Osteocyte (in vitro differentiated cells): ENCODE measurements at regions not wholly inside any gene's neighbourhood (a gene's known extent, or its start where the extent isn't known, plus 50 kb on each side); places are given as distances from the start of the nearest gene placed in this dataset.

Experiments
- DNase-seq: peaks from one replicate; pipeline ENCODE4 v3.0.0; 2021; ENCODE audit warnings: mixed read lengths; ENCODE audit not compliant: unreplicated experiment; ENCODE audit errors: extremely low spot score
- H3K27ac Mint-ChIP-seq: one replicate; pipeline ENCODE4 v1.8.0; 2021; ENCODE audit warnings: mild to moderate bottlenecking, mixed read lengths; ENCODE audit not compliant: unreplicated experiment
- H3K27me3 Mint-ChIP-seq: one replicate; pipeline ENCODE4 v1.8.0; 2021; ENCODE audit warnings: mixed read lengths; ENCODE audit not compliant: unreplicated experiment
- H3K36me3 Mint-ChIP-seq: one replicate; pipeline ENCODE4 v1.8.0; 2021; ENCODE audit warnings: mixed read lengths; ENCODE audit not compliant: unreplicated experiment
- H3K4me1 Mint-ChIP-seq: one replicate; pipeline ENCODE4 v1.8.0; 2021; ENCODE audit warnings: mixed read lengths; ENCODE audit not compliant: unreplicated experiment
- H3K4me3 Mint-ChIP-seq: one replicate; pipeline ENCODE4 v1.8.0; 2021; ENCODE audit warnings: mild to moderate bottlenecking, moderate library complexity, mixed read lengths; ENCODE audit not compliant: unreplicated experiment
- H3K9me3 Mint-ChIP-seq: one replicate; pipeline ENCODE4 v1.8.0; 2021; ENCODE audit warnings: mixed read lengths; ENCODE audit not compliant: unreplicated experiment
- TF ChIP-seq, protein P1 (sequence below): fragments of 200-600 bp; sonication (generic); IDR thresholded peaks from 2 replicates; pipeline ENCODE4 v1.5.0; 2021; ENCODE audit warnings: antibody characterized with exemption, mild to moderate bottlenecking, moderate library complexity

DNA sequence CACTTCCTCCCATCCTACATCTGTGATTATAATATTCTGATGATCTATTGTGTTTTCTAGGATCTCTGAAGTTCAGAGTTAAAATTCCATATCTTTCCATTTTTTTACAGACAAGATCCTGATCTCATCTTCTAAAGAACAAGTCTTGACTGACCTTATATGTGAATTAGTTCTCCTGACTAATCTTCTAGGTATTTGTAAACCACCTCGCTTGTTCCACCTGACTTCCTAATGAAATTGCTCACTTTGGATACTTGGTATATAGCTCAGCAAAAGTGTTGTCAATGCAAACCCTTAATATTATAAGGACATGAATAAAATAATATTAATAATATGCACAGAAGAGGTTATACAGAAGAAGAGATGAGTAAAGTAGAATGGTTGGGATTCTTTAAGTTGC, 68.2 kb upstream of the NR4A3 start:
- H3K9me3 Mint-ChIP-seq, result no peaks in the 10 kb centered on the region
- no peaks in the 10 kb centered on the region for H3K4me1 Mint-ChIP-seq
- H3K4me3 Mint-ChIP-seq, result no peak overlapping the region
- H3K27me3 Mint-ChIP-seq, result peaks cover 32% of the 10 kb centered on the region
- DNase-seq, result no peak
- no peak overlapping the region for H3K27ac Mint-ChIP-seq
- H3K36me3 Mint-ChIP-seq, result no peaks in the 10 kb centered on the region
- TF ChIP-seq, protein P1, sequence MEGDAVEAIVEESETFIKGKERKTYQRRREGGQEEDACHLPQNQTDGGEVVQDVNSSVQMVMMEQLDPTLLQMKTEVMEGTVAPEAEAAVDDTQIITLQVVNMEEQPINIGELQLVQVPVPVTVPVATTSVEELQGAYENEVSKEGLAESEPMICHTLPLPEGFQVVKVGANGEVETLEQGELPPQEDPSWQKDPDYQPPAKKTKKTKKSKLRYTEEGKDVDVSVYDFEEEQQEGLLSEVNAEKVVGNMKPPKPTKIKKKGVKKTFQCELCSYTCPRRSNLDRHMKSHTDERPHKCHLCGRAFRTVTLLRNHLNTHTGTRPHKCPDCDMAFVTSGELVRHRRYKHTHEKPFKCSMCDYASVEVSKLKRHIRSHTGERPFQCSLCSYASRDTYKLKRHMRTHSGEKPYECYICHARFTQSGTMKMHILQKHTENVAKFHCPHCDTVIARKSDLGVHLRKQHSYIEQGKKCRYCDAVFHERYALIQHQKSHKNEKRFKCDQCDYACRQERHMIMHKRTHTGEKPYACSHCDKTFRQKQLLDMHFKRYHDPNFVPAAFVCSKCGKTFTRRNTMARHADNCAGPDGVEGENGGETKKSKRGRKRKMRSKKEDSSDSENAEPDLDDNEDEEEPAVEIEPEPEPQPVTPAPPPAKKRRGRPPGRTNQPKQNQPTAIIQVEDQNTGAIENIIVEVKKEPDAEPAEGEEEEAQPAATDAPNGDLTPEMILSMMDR, result no peak

DNA sequence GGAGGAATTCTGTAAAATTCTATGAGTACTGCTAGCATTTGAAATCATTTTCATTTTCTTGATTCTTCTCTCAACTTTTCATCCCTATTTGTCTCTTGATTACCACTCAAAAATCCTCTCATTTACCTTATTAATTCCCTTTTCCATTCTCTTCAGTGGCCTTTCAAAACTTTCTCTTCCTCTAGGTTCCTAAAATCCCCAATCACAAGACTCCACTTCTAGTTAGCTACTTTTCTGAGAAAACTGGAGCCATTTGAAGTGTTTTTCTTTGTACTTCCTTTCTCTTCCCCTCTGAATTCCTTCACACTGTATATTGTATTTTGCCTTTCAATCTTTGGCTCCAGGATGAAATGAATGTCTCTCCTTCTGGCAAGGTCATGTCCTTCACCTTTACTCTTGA, 61.3 kb upstream of the NR4A3 start:
- Mint-ChIP-seq H3K27ac (no peak overlapping the region), H3K4me1 (no peaks in the 10 kb centered on the region), H3K4me3 (no peak overlapping the region), H3K9me3 (no peaks in the 10 kb centered on the region), H3K36me3 (no peaks in the 10 kb centered on the region), H3K27me3 (peaks cover 21% of the 10 kb centered on the region)
- TF ChIP-seq, protein P1, result no peak
- DNase-seq, result no peak

DNA sequence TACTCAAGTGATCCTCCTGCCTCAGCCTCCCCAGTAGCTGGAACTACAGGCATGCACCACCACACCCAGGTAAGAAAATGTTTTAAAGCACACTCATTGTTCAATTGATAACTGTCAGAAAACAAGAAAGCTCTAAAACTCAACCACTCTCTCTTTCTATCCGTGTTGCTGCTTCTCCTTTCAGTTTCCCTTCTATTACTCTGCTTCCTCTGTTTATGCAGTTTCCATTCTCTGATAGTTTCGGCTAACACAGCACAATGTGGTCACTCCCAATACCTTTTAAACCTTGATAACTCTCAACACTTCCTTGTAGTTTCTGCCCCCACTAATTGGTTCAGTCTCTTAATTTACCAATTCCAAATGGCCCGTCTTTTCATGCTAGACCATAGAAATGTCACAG, 59.2 kb upstream of the NR4A3 start:
- Mint-ChIP-seq H3K4me1 (no peaks in the 10 kb centered on the region), H3K27ac (no peak overlapping the region), H3K36me3 (no peaks in the 10 kb centered on the region), H3K4me3 (no peak overlapping the region), H3K9me3 (no peaks in the 10 kb centered on the region), H3K27me3 (peaks cover 20% of the 10 kb centered on the region)
- no peak for DNase-seq
- TF ChIP-seq, protein P1, result no peak
